ENCODE measurements at regions not wholly inside any gene's neighbourhood (a gene's known extent, or its start where the extent isn't known, plus 50 kb on each side); places are given as distances from the start of the nearest gene placed in this dataset.

GRCh38 chr15:62945063-62945462 is 97.5 kb upstream of the TPM1 start:
- TF ChIP-seq CTCF (IDR thresholded peaks at IDR 0.05; ENCODE audit: low read depth, low read length) (no peak), EZH2phosphoT487 (IDR thresholded peaks at IDR 0.05; ENCODE audit: low read depth) (no peak)

Data from OCI-LY3 (cell line).